Body of pancreas (tissue), 4 donors: ENCODE measurements at regions not wholly inside any gene's neighbourhood (a gene's known extent, or its start where the extent isn't known, plus 50 kb on each side); places are given as distances from the start of the nearest gene placed in this dataset.

ENCODE experiments used
- ATAC-seq: fragments of 150-250 bp; one replicate; pipeline ENCODE4 v1.9.1; 2016
- DNase-seq, 4 donors: peaks; one replicate each; pipeline ENCODE4 v3.0.0-alpha.2; 2019
- H3K27ac ChIP-seq, 4 donors: fragments of 200-600 bp; sonication (generic); 1 replicate in 3 of 4; 2 replicates in 1 of 4; pipeline versions ENCODE4 v1.5.1 to v1.6.1; 2016 to 2019; ENCODE audit warnings: mild to moderate bottlenecking in 1 of 4, mixed read lengths in 1 of 4, moderate library complexity in 1 of 4
- H3K27me3 ChIP-seq, 2 donors: fragments of 200-600 bp; sonication (generic); one replicate each; pipeline ENCODE4 v1.6.0; 2016; ENCODE audit warnings: mild to moderate bottlenecking in 1 of 2
- H3K36me3 ChIP-seq, 2 donors: fragments of 200-600 bp; sonication (generic); replicated peaks in 1 of 2; 2 replicates each; pipeline ENCODE4 v1.5.1; 2016; ENCODE audit warnings: low read depth in 2 of 2; ENCODE audit not compliant: insufficient read depth in 1 of 2
- H3K4me1 ChIP-seq: fragments of 200-600 bp; sonication (generic); one replicate; pipeline ENCODE4 v1.6.0; 2016
- H3K4me3 ChIP-seq, 2 donors: fragments of 200-600 bp; sonication (generic); 1 replicate in 1 of 2; 2 replicates in 1 of 2; pipeline ENCODE4 v1.5.1; 2016 to 2019
- H3K9me3 ChIP-seq, 3 donors: fragments of 200-600 bp; sonication (generic); 1 replicate in 2 of 3; 2 replicates in 1 of 3; pipeline ENCODE4 v1.5.1; 2016
- POLR2A ChIP-seq, 3 donors: fragments of 450-650 bp; IDR thresholded peaks; one replicate each; pipeline ENCODE4 v1.6.1; 2016; ENCODE audit warnings: antibody characterized with exemption in 3 of 3, mild to moderate bottlenecking in 2 of 3
- WGBS, 2 donors: methylation state at CpG; one replicate each; pipeline ENCODE4 v1.1.5; 2017; 5-methylcytosine and 5-hydroxymethylcytosine counted together
- intact Hi-C: fragments of 100-400 bp; cut with DNase I; formaldehyde crosslinking; loops from one replicate; pipeline ENCODE4 v1.15.1; 2023
- TF ChIP-seq, protein P1 (sequence below), 7 experiments: fragments of 450-650 bp in 4 of 7; fragments of 200-600 bp in 3 of 7; sonication (generic) in 3 of 7; IDR thresholded peaks; one replicate each; pipeline ENCODE4 v1.5.1; 2016 to 2019; ENCODE audit warnings: antibody characterized with exemption in 7 of 7

DNA sequence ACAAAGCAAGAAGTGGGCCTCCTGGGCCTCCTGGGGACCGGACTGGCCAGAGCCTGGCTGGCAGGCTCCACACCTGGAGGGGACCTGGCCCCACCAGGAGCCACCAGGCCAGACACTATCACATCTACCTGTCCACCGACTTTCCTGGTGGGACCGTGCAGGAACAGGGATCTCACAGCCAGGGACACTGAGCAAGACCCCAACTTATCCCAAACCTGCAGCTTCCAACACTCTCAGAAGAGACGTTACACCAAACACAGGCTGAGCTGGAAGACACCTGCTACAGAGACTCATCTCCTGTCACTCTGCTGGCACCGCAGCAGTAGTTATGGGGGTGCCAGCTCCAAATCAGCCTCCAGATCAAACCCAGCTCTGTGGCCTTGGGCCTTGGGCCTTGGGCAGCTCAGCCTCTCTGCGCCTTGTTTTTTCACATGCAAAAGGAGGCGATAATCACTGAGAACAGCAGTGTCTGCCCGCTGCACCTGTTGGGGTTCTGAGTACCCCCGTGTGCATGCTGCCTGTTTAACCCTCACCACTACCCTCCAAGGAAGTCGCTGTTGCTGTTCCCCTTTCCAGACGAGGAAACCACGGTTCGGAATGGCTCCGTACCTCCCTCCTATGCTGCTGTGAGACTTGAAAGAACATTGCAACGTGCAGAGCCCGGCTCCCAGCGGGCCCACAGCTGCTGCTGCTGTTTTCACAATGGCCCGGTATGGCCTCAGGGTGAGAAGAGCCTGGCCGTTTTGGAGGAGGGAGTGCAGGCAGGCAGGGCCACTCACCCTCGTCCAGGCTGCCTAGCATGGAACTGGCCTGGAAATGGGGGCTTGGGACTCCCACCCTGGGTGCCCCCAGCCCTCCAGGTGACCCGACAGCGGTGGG, 69.6 kb downstream of the ADRA2C start:
- WGBS, 2 donors: 42 to 61% methylated on average over 13 to 22 of the region's 22 CpGs
- intact Hi-C loops: no loop called here
- no peaks in the 10 kb centered on the region for H3K27me3 ChIP-seq
- DNase-seq (no peak), ATAC-seq (no peak)
- TF ChIP-seq, protein P1, sequence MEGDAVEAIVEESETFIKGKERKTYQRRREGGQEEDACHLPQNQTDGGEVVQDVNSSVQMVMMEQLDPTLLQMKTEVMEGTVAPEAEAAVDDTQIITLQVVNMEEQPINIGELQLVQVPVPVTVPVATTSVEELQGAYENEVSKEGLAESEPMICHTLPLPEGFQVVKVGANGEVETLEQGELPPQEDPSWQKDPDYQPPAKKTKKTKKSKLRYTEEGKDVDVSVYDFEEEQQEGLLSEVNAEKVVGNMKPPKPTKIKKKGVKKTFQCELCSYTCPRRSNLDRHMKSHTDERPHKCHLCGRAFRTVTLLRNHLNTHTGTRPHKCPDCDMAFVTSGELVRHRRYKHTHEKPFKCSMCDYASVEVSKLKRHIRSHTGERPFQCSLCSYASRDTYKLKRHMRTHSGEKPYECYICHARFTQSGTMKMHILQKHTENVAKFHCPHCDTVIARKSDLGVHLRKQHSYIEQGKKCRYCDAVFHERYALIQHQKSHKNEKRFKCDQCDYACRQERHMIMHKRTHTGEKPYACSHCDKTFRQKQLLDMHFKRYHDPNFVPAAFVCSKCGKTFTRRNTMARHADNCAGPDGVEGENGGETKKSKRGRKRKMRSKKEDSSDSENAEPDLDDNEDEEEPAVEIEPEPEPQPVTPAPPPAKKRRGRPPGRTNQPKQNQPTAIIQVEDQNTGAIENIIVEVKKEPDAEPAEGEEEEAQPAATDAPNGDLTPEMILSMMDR (IDR thresholded peaks at IDR 0.05): no peak
- no peak for TF ChIP-seq POLR2A (IDR thresholded peaks at IDR 0.05)
- peaks cover 10% of the 10 kb centered on the region for H3K4me1 ChIP-seq
- H3K27ac ChIP-seq: no peak overlapping the region
- H3K36me3 ChIP-seq: no peaks in the 10 kb centered on the region
- no peak overlapping the region for H3K4me3 ChIP-seq
- no peaks in the 10 kb centered on the region for H3K9me3 ChIP-seq

DNA sequence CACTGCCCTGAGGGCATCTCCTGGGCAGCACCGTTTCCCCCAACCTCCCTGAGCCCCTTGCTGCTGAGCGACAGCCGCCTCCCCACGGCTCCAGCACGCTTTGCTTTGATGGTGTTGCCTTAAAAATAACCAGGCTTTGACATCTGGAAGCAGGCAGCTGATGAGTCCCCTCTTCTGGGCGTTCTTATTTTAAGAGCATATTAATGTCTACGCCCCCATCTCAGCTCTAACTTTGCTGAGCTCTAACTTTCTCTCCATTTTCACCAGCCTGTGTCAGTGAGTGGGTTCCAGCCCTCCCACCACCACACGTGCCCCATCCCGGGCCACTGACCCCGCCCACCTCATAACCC, 70.2 kb downstream of the ADRA2C start:
- WGBS, 2 donors: 60 to 63% methylated on average over 9 to 10 of the region's 10 CpGs
- Histone ChIP-seq H3K4me1 (peaks cover 4% of the 10 kb centered on the region), H3K4me3 (no peak overlapping the region), H3K27me3 (no peaks in the 10 kb centered on the region), H3K36me3 (no peaks in the 10 kb centered on the region), H3K27ac (no peak overlapping the region), H3K9me3 (no peaks in the 10 kb centered on the region)
- ATAC-seq (no peak), DNase-seq (no peak)
- TF ChIP-seq, protein P1 (IDR thresholded peaks at IDR 0.05): no peak
- no peak for TF ChIP-seq POLR2A (IDR thresholded peaks at IDR 0.05)
- intact Hi-C loops: no loop called here

DNA sequence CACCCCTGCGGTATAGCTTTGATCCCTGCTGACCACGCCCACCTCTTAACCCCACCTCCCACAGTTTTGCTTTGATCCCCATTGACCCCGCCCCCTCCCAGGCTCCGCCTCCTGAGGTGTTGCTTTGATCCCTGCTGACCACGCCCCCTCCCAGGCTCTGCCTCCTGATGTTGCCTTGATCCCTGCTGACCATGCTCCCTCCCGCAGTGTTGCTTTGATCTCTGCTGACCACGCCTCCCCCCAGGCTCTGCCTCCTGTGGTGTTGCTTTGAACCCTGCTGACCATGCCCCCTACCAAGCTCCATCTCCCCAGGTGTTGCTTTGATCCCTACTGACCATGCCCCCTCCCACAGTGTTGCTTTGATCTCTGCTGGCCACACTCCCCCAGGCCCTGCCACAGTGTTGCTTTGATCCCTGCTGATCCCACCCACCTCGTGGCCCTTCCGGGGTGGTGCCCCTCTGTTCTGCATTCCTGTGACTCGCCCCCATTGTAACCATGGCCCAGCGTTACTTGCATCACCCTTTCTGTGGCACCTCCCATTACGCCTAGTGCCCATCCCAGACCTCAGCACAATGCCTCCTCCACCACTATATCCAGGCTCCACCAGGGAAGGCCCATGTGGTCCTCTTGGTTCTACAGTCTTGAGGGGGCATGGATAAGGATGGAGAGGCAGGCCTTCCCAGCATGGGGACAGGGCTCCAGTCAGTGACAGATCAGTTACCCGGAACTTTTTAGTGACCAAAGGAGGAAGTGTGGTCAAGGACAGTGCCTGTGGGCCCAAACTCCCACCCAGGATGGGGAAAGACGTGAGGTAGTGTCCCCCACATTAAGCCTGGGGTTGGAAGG, 70.8 kb downstream of the ADRA2C start:
- Histone ChIP-seq H3K27ac (no peak overlapping the region), H3K4me3 (no peak overlapping the region), H3K9me3 (no peaks in the 10 kb centered on the region), H3K36me3 (no peaks in the 10 kb centered on the region), H3K4me1 (no peaks in the 10 kb centered on the region), H3K27me3 (no peaks in the 10 kb centered on the region)
- 57 to 61% methylated on average over 13 to 14 of the region's 14 CpGs for WGBS, 2 donors
- intact Hi-C loops: no loop called here
- TF ChIP-seq POLR2A (IDR thresholded peaks at IDR 0.05): no peak
- TF ChIP-seq, protein P1 (IDR thresholded peaks at IDR 0.05): no peak
- DNase-seq (no peak), ATAC-seq (no peak)

GRCh38 chr4:3838437-3839380, 72.5 kb downstream of the ADRA2C start:
- no peaks in the 10 kb centered on the region for H3K4me1 ChIP-seq
- no peak overlapping the region for H3K27ac ChIP-seq
- no peak overlapping the region for H3K4me3 ChIP-seq
- DNase-seq: no peak
- no peak for ATAC-seq
- intact Hi-C loops: no loop called here
- H3K9me3 ChIP-seq: no peaks in the 10 kb centered on the region
- H3K36me3 ChIP-seq: no peaks in the 10 kb centered on the region
- 74 to 87% methylated on average over 3 to 6 of the region's 6 CpGs for WGBS, 2 donors
- no peaks in the 10 kb centered on the region for H3K27me3 ChIP-seq
- TF ChIP-seq, protein P1 (IDR thresholded peaks at IDR 0.05): no peak
- no peak for TF ChIP-seq POLR2A (IDR thresholded peaks at IDR 0.05)
